ENCODE measurements at regions not wholly inside any gene's neighbourhood (a gene's known extent, or its start where the extent isn't known, plus 50 kb on each side); places are given as distances from the start of the nearest gene placed in this dataset.

DNA sequence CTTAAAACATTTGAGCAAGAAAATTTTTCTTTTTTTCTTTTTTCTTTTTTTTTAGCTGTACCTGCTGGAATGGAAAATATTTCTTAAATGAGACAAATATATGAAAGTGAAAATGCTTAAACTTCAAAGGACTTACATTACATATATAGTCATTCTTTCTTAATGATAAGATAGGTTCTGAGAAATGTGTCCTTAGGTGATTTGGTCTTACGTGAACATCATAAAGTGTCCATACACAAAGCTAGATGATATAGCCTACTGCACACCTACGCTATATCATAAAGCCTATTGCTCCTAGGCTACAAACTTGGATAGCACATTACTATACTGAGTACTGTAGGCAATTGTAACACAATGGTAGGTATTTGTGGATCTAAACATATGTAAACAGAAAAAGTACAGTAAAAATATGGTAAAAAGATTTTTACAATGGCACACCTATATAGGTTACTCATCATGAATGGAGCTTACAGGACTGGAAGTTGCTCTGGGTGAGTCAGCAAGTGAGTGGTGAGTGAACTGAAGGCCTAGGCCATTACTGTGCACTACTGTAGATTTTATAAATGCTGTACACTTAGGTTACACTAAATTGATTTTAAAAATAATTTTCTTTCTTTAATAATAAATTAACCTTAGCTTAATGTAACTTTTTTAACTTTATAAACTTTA lies 54.6 kb downstream of the RPP21 start:
- TF ChIP-seq POLR2A (IDR thresholded peaks at IDR 0.05; ENCODE audit: low read length) (no peak), GATA1 (IDR thresholded peaks at IDR 0.05; ENCODE audit: low read depth, low read length) (no peak)

All from erythroblast (primary cell).